Ovary (tissue), 3 donors: ENCODE measurements at regions not wholly inside any gene's neighbourhood (a gene's known extent, or its start where the extent isn't known, plus 50 kb on each side); places are given as distances from the start of the nearest gene placed in this dataset.

Experiments used
- CTCF ChIP-seq, 3 donors: fragments of 450-650 bp in 2 of 3; fragments of 200-600 bp in 1 of 3; IDR thresholded peaks; one replicate each; pipeline versions ENCODE4 v1.5.1 to v1.8.0; 2016 to 2022; ENCODE audit warnings: antibody characterized with exemption in 3 of 3, mild to moderate bottlenecking in 1 of 3
- EP300 ChIP-seq: sonication (generic); formaldehyde crosslinking; IDR thresholded peaks from one replicate; pipeline ENCODE4 v1.6.1; 2017; ENCODE audit warnings: antibody characterized with exemption
- POLR2A ChIP-seq: fragments of 450-650 bp; IDR thresholded peaks from one replicate; pipeline ENCODE4 v1.6.1; 2017; ENCODE audit warnings: antibody characterized with exemption, mild to moderate bottlenecking, moderate library complexity
- donor health status: DM: no; HTN: no; CAD: no.

DNA sequence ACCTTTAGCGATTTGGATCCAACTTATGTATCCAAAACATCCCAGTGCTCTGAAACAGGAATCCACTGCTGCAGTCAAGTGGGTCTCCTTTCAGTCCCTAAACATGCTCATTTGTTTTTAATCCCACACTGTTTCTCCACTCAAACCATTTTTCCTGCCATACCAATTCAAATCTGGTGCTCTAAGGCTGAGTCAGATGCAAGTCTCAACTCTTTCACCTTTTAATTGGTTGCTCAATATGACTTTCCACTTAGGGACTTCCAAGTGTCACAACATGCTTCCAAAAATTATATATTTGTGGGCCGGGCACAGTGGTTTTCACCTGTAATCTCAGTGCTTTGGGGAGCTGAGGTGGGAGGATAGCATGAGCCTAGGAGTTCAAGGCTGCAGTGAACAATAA, 113.4 kb upstream of the TANK start:
- no peak for TF ChIP-seq CTCF (IDR thresholded peaks at IDR 0.05)
- no peak for TF ChIP-seq POLR2A
- no peak for TF ChIP-seq EP300
